Right hindlimb (tissue), 1 donor: ENCODE measurements at regions not wholly inside any gene's neighbourhood (a gene's known extent, or its start where the extent isn't known, plus 50 kb on each side); places are given as distances from the start of the nearest gene placed in this dataset.

Source experiments
- DNase-seq: peaks from one replicate; pipeline ENCODE4 v3.0.0-alpha.2; 2018

DNA sequence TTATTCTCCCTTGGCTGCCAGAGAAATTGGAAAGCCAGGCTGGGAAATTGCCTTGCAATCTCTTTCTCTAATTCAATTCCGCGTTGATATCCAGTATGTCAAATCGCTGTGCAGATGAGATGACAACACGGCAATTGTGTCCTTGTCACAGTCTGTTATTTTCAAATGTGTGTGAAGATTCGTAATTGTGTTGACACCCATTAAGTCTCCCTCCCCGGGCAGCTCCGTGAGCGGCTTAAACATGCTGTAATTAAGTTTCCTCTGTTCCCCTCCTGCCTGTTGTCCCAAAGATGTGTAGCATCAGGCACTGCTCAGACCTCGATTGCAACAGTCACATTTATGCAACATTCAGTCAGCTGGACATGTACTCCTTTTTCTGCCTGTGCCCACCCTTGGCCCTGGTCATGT lies 209.5 kb downstream of the LPIN1 start:
- no peak for DNase-seq

DNA sequence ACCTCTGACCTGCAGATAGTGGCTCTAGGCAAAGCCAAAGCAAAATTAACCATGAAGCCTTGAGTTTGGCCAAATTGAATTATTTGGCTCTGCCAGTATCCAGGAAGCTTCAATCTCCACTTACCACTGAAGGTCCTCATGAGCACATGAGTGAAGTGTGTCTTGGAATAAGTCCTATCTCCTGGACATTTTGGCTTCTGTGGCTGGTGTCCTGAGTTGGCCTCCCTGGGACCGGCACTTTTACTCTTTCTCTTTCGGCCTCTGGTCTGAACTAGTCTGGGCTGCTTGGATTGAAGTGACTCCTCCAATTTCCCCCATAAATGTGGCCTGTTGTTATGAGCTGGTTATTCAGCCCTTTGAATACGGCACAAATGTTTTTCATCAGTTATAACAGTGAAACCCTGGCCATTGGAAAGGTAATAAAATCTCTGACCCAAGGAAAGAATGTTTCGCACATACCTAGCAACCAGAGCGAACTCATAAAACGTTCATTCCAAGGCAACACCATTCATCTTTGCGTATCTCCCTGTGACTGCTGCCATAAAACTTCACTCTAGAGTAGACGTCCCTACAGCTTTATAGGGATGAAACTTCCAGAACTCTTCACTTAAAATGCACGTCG lies 216.4 kb downstream of the LPIN1 start:
- no peak for DNase-seq

GRCh38 chr2:11963966-11964365 lies 217.5 kb downstream of the LPIN1 start:
- DNase-seq: no peak

GRCh38 chr2:11967946-11968465 lies 221.6 kb downstream of the LPIN1 start:
- DNase-seq: peak; percentile 50

DNA sequence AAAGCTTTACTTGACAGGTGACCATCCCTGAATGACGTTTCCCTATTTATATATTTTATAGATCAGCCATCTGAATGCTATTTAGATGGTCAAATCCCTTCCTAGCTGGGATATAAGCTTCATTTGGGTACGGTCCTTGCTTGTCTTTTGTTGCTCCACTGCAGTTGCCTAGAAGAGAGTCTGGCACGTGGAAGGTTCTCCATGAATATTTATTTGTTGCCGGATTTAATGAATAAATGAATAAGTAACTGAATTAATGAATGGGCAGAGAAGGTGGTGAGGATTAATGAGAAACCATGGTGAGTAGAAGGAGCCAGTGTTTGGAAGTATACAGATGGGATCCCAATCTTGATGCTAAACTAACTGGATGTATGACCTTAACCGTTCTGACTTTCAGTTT lies 222.1 kb downstream of the LPIN1 start:
- no peak for DNase-seq

DNA sequence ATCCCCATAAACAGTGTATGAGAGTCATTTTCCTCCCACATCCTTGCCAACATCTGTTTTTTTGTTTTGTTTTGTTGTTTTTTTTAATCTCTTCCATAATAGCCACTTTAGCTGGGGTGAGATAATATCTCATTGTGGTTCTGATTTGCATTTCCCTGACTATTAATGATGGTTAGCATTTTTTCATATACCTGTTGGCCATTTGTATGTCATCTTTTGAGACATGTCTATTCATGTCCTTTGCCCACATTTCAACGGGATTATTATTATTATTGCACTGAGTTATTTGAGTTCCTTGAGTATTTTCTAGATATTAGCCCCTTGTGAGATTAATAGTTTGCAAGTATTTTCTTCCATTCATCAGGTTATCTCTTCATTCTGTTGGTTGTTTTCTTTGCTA lies 223.3 kb downstream of the LPIN1 start:
- no peak for DNase-seq

- no peak for DNase-seq
Observed at GRCh38 chr2:11974573-11974972, 228.1 kb downstream of the LPIN1 start.

DNA sequence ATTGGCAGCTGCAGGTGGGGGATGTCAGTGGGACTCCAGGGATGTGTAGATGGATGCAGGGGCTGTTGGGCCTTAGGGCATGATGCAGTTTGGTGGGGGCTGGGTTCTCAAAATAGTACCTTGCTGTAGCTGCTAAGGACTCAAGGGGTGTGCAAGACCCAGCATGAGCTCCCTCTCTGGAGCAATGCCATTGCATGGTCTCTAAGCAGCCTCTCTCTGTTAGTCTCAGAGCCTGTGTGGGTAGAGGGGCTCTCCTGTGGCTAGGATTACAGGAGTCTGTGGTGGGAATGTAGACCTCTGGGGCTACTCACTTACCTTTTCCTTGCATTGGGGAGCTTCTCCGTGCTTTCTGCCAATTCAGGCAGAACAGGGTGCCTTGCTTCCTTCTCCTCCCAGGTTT lies 228.9 kb downstream of the LPIN1 start:
- no peak for DNase-seq

- DNase-seq: no peak
Observed at GRCh38 chr2:11976073-11976472, 229.6 kb downstream of the LPIN1 start.

GRCh38 chr2:11977766-11978524 lies 231.5 kb downstream of the LPIN1 start:
- DNase-seq: no peak

DNA sequence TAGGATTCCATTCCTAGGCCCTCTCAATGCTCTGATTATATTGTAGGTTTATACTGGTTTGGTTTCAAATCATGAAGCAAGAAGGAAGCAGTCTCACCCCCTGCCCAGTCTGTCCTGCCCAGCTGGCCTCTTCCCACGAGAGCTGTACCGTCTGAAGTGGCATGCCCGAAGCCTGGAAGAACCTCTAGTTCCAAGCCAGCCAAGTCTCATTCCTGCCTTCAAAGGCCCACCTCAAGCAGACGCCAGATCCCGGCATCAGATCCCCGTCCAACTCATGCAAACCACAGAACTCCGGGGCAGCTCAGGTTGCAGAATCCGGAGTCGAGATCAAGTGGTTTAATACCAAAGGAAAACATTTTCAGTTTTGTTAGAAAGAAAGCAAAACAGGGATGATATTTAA lies 234.4 kb downstream of the LPIN1 start:
- peak; percentile 79 for DNase-seq

- no peak for DNase-seq
Observed at GRCh38 chr2:11983401-11983800, 237.0 kb downstream of the LPIN1 start.

DNA sequence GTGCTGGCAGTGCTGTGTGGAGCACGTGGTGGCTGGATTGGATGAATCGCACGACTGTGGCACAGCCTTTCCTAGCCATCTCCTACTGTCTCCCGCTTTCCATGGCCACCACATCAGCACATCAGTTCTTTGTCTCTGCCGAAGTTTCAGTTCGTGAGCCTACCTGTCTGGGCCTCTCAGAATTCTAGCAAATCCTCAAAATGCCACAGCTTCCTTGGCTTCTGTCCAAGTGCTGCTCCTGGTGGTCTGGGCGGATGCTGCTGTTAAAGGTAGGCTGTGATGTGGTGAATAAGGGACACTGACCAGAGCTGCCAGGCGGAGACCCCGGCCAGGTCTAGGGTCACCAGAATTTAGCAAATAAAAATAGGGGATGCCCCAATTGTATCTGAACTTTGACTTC lies 237.4 kb downstream of the LPIN1 start:
- no peak for DNase-seq

GRCh38 chr2:11984316-11985158 lies 238.1 kb downstream of the LPIN1 start:
- peak; percentile 63 for DNase-seq

DNA sequence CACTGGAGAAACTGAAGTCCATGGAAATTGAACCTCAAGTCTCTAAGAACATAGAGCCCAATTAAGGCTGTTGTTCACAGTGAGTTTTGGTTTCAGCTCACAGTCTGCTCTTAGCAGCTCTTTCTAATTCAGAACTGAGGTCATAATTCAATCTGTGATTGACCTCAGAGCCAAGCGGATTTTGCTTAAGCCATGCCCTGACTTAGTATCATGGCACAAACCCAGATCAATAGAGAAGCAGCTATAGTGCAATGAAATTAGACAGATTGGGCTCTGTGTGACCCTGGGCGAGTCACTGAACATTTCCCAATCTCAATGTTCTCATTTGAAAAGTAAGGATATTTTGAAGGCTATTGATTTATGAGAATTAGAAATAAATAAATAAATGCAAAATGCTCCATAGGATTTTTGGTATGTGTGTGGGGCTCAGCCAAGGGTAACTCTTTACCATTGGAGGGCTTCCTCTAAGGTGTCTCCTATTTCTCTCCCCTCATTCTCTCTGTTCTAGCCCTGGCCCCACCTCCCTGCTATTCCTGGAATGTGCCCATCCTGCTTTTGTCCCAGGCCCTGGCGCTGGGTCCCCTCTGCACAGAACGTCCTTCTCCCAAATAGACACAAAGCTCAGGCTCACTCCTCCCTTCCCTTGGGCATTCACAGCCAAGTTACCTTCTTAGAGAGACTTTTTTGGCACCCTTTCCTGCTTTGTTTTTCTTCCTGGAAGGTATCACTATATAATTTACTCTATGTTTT lies 239.6 kb downstream of the LPIN1 start:
- no peak for DNase-seq

- DNase-seq: no peak
Observed at GRCh38 chr2:11987151-11987550, 240.7 kb downstream of the LPIN1 start.

- DNase-seq: peak; percentile 90
Observed at GRCh38 chr2:11988691-11989353, 242.4 kb downstream of the LPIN1 start.

DNA sequence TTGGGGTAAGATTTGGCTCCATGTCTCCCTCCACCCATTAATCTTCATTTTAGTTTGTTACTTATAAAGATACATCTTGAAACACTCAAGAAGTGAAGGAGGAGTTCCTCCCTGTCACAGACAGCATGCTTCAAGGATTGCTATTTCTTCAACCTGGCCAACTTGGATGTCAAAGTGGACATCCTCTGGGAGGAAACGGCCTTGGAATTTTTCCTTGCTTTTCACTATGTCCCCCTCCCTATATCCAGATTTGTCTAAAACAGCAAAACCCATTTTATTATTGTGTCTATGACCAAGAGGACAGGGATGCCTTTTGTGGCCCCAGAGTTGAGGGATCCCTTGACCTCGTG lies 242.9 kb downstream of the LPIN1 start:
- no peak for DNase-seq

DNA sequence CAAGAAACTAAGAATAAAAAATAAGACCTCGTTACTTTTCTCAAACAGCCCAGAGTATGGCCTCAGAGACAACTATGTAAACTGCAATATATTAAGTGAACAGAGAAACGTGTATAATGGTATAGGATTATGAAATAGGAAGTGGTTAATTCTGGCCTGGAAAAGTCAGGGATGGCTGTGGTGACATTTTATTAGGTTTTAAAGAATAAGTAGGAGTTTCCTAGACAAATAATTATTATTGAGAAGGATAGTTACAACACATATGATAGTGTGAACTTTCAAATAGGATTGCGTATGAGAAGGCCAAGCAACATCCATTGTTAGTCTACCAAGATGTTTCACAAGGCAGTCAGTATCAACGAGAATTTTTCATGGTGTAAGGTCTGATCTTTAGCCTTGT lies 244.1 kb downstream of the LPIN1 start:
- no peak for DNase-seq

DNA sequence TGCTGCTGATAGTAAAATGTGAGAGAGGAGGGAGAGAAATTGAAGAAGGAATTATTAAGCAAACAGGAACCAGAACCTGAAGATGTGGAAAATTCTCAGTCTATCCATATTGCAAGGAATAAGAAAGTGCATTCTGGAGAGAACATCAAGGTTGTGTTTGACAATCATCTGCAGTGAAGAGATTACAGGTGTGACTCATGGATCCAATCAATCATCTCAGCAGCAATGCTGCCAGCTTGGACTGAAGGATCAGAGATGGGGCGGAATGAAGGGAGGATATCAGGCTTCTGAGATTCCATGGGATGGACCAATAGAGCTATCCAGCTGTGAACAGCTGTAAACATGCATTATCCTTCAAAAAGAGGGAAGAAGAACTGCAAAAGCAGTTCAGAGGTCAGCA lies 247.3 kb downstream of the LPIN1 start:
- no peak for DNase-seq

GRCh38 chr2:11995456-11995855 lies 249.0 kb downstream of the LPIN1 start:
- DNase-seq: peak; percentile 57

GRCh38 chr2:11996618-11997017 lies 250.2 kb downstream of the LPIN1 start:
- DNase-seq: no peak
